ENCODE measurements at regions not wholly inside any gene's neighbourhood (a gene's known extent, or its start where the extent isn't known, plus 50 kb on each side); places are given as distances from the start of the nearest gene placed in this dataset.

DNA sequence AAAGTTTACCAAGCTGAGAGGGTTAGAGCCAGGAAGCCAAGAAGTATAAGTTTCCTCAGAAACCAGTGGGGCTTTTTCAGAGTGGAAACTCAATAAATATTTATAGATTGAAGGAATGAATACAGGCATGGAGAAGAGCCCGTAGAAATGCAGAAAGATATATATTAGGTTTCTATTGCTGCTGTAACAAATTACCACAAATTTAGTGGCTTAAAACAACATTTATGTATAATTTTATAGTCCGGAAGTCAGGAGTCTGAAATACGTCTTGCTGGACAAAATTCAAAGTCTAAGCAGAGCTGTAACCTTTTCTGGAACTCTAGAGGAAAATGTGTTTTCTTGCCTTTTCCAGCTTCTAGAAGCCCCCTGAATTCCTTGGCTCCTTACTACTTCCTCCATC lies 107.3 kb upstream of the SEMA3D start:
- H3K36me3 Mint-ChIP-seq (ENCODE audit: low read depth): peaks cover 3% of the 10 kb centered on the region
- H3K27me3 Mint-ChIP-seq (ENCODE audit: low read depth): no peaks in the 10 kb centered on the region
- no peak overlapping the region for H3K4me3 Mint-ChIP-seq
- H3K4me1 Mint-ChIP-seq: peaks cover 15% of the 10 kb centered on the region
- DNase-seq (ENCODE audit: low read depth, low spot score): no peak
- TF ChIP-seq, protein P1, sequence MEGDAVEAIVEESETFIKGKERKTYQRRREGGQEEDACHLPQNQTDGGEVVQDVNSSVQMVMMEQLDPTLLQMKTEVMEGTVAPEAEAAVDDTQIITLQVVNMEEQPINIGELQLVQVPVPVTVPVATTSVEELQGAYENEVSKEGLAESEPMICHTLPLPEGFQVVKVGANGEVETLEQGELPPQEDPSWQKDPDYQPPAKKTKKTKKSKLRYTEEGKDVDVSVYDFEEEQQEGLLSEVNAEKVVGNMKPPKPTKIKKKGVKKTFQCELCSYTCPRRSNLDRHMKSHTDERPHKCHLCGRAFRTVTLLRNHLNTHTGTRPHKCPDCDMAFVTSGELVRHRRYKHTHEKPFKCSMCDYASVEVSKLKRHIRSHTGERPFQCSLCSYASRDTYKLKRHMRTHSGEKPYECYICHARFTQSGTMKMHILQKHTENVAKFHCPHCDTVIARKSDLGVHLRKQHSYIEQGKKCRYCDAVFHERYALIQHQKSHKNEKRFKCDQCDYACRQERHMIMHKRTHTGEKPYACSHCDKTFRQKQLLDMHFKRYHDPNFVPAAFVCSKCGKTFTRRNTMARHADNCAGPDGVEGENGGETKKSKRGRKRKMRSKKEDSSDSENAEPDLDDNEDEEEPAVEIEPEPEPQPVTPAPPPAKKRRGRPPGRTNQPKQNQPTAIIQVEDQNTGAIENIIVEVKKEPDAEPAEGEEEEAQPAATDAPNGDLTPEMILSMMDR (conservative IDR thresholded peaks at IDR 0.05): no peak
- no peak overlapping the region for H3K27ac Mint-ChIP-seq (ENCODE audit: unreplicated experiment)
- peaks cover 6% of the 10 kb centered on the region for H3K9me3 Mint-ChIP-seq

DNA sequence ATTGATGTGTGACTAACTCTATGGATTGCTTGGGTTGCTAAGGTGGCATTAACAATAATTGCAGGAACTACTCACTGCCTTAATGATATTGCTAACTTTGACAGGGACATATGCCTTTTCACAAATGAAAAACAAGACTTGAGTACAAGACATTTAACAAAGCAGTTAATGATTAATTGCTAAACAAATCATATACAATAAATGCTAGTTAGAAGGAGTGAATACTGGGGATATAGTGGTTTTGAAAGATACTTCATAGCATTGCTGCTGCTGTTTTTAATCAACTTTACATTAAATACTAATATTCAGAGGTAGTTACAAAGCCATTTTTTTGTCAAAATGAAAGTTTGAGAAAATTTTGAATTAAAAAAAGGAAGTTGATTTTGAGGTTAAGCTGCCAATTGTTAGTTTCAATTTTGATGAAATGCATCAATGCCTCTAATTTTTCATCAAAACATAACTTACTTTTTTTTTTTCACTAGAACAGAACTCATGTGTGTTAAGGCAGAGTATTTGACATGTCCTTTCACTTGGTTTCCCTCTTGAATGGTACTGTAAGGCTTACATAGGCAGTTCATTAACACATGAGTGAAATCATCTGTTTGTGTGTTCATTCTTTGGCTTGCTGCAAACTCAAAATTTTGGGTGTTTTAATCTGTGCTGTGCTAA lies 106.2 kb upstream of the SEMA3D start:
- TF ChIP-seq, protein P1 (conservative IDR thresholded peaks at IDR 0.05): no peak
- H3K27me3 Mint-ChIP-seq (ENCODE audit: low read depth): no peaks in the 10 kb centered on the region
- no peak overlapping the region for H3K27ac Mint-ChIP-seq (ENCODE audit: unreplicated experiment)
- H3K4me3 Mint-ChIP-seq: no peak overlapping the region
- peaks cover 23% of the 10 kb centered on the region for H3K4me1 Mint-ChIP-seq
- peaks cover 3% of the 10 kb centered on the region for H3K36me3 Mint-ChIP-seq (ENCODE audit: low read depth)
- no peak for DNase-seq (ENCODE audit: low read depth, low spot score)
- peaks cover 7% of the 10 kb centered on the region for H3K9me3 Mint-ChIP-seq

GRCh38 chr7:85290269-85290668 lies 103.4 kb upstream of the SEMA3D start:
- Mint-ChIP-seq H3K36me3 (ENCODE audit: low read depth) (peaks cover 3% of the 10 kb centered on the region), H3K27me3 (ENCODE audit: low read depth) (no peaks in the 10 kb centered on the region), H3K4me3 (no peak overlapping the region), H3K9me3 (peaks cover 7% of the 10 kb centered on the region), H3K27ac (ENCODE audit: unreplicated experiment) (no peak overlapping the region), H3K4me1 (peaks cover 35% of the 10 kb centered on the region)
- no peak for DNase-seq (ENCODE audit: low read depth, low spot score)
- TF ChIP-seq, protein P1 (conservative IDR thresholded peaks at IDR 0.05): no peak

DNA sequence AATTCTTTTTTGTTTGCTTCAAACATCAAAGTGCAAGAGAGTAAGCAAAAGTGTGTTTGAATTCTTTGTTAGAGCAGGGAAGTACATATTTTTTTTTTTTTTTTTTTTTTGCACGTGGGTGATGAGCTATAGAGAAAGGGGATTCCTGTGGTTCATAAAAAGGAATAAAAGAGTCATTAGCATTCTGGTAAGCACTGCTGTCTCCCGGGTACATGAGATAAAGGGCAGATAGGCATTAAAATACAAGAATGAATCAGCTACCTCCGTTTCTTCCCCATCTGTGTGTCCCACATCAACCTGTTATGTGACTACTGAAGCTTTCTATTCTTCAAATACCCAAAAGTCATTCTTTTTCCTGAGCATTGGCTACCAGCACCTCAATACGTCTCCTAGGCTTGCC lies 102.4 kb upstream of the SEMA3D start:
- TF ChIP-seq, protein P1 (conservative IDR thresholded peaks at IDR 0.05): no peak
- peaks cover 3% of the 10 kb centered on the region for H3K36me3 Mint-ChIP-seq (ENCODE audit: low read depth)
- H3K4me1 Mint-ChIP-seq: peaks cover 35% of the 10 kb centered on the region
- no peak for DNase-seq (ENCODE audit: low read depth, low spot score)
- peaks cover 7% of the 10 kb centered on the region for H3K9me3 Mint-ChIP-seq
- H3K4me3 Mint-ChIP-seq: no peak overlapping the region
- no peaks in the 10 kb centered on the region for H3K27me3 Mint-ChIP-seq (ENCODE audit: low read depth)
- peak overlapping the region; percentile 17 for H3K27ac Mint-ChIP-seq (ENCODE audit: unreplicated experiment)

DNA sequence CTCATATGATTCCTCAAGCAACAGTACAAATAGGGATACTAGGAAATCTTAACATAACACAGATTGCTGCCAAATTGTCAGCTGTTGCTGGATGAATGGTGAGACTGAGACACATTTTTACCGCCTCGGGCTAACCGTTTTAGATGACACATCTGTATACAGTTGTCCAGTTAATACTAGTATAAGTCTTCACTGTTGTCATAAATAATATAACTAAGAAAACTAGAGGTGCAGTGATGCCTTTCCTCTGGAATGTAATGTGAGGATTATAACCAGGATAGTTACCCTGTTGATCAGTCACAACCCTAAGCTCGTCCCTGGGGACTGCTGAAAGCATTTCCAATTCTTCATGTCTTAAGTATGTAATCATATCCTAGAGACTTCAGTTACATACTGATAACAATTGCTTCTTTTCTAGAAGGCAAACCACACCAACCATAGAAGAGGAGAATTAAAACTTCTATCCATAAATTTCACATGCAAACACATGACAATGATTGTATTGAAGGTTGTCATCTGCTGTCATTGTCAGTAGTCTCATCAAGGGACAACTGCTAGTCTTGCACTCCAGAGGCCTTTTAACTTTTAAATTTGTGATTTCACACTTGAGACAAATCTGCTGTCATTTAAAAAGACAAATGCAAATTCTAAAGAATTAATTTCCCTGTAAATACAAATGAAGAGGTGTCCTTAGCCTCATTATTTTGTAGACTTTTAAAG lies 100.4 kb upstream of the SEMA3D start:
- Mint-ChIP-seq H3K27ac (ENCODE audit: unreplicated experiment) (no peak overlapping the region), H3K27me3 (ENCODE audit: low read depth) (no peaks in the 10 kb centered on the region)
- TF ChIP-seq, protein P1 (conservative IDR thresholded peaks at IDR 0.05): no peak

More for the DNA sequence above, 100.4 kb upstream of the SEMA3D start:
- Mint-ChIP-seq H3K4me1 (peaks cover 32% of the 10 kb centered on the region), H3K4me3 (no peak overlapping the region), H3K36me3 (ENCODE audit: low read depth) (peaks cover 3% of the 10 kb centered on the region), H3K9me3 (peaks cover 7% of the 10 kb centered on the region)
- no peak for DNase-seq (ENCODE audit: low read depth, low spot score)

Measured in neural crest cell (in vitro differentiated cells).